ENCODE measurements at regions not wholly inside any gene's neighbourhood (a gene's known extent, or its start where the extent isn't known, plus 50 kb on each side); places are given as distances from the start of the nearest gene placed in this dataset.

DNA sequence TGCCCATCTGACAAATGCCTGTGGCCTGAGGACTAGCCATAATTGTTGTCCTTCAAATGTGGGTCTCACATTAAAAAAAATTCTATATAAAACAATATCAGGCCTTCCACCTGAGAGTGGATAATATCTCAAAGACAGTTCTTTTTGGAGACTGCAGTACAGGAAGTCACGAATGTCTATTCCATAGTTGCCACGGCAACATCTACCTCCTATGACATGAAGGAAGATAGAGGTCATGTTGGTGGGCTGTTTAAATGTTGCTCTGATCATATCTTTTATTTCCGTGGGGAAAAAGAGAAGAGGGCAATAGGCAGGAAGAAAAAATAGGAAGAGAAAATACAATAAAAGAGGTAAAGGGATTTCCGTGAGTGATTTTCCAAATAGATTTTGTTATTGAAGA is 151.8 kb downstream of the ARL6IP6 start:
- Histone ChIP-seq H2AFZ (ENCODE audit: low read length) (no peak overlapping the region), H3K9ac (ENCODE audit: insufficient read depth, low read depth, low read length) (no peak overlapping the region), H3K9me3 (ENCODE audit: low read length) (no peaks in the 10 kb centered on the region), H3K4me2 (ENCODE audit: low read depth, low read length) (no peak overlapping the region), H3K36me3 (replicated peaks in 1 of 2; ENCODE audit: control insufficient read depth in 1 of 2, insufficient read depth in 2 of 2, low read length in 2 of 2) (no peaks in the 10 kb centered on the region), H3K4me1 (ENCODE audit: insufficient read depth, low read length) (no peaks in the 10 kb centered on the region), H3K79me2 (ENCODE audit: insufficient read depth, low read length) (no peaks in the 10 kb centered on the region), H4K20me1 (ENCODE audit: insufficient read depth, low read length) (no peaks in the 10 kb centered on the region), H3K4me3 (replicated peaks in 1 of 3; ENCODE audit: insufficient read depth in 1 of 3, low read depth in 2 of 3, low read length in 3 of 3) (no peak overlapping the region), H3K27ac (ENCODE audit: extremely low read length, insufficient read depth, low read length) (no peak overlapping the region), H3K27me3 (ENCODE audit: control insufficient read depth in 1 of 2, insufficient read depth in 2 of 2, low read length in 2 of 2) (no peaks in the 10 kb centered on the region)
- CTCF ChIA-PET (ENCODE audit: low intra/inter-chr PET ratio, low total read pairs) = no interaction called here
- ATAC-seq (no peak), FAIRE-seq (no peak), DNase-seq (ENCODE audit: low spot score) (no peak)
- no TSS peak for BruUV-seq (replicated peaks)
- no peak for TF ChIP-seq SRY (CRISPR knock-in tag; IDR thresholded peaks at IDR 0.05)
- in situ Hi-C loops (cut with HindIII; ENCODE audit: extremely low pct_ligation_motif_present, low pct_unique_long_range_greater_than_20kb) (no loop called here), intact Hi-C loops (cut with micrococcal nuclease; ENCODE audit: unreplicated experiment) (no loop called here)
- 2% methylated on average over 4 of the region's 4 CpGs for WGBS (ENCODE audit: low lambda C conversion rate)
- POLR2A ChIA-PET = no interaction called here

DNA sequence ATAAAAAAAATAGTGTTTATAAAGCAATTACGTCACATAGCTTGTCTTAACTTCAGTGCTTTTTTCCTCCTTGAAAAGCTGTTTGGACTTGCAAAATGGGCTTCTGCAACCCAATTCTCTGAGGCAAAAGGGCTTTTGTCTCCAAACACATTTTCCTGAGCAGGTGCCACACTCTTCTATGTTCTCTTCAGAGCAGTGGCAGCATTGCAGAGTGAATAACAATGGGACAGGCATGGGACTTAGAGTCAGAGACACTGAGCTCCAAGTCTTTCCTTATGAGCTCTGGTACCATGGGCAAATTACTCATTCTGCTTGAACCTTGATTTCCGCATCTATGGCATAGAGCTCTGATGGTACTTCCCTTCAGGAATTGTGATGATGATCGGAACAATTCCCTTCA is 149.0 kb downstream of the ARL6IP6 start:
- Histone ChIP-seq H3K27me3 (ENCODE audit: control insufficient read depth in 1 of 2, insufficient read depth in 2 of 2, low read length in 2 of 2) (no peaks in the 10 kb centered on the region), H3K36me3 (replicated peaks in 1 of 2; ENCODE audit: control insufficient read depth in 1 of 2, insufficient read depth in 2 of 2, low read length in 2 of 2) (no peaks in the 10 kb centered on the region), H3K79me2 (ENCODE audit: insufficient read depth, low read length) (no peaks in the 10 kb centered on the region), H3K27ac (ENCODE audit: extremely low read length, insufficient read depth, low read length) (no peak overlapping the region), H3K9ac (ENCODE audit: insufficient read depth, low read depth, low read length) (no peak overlapping the region), H2AFZ (ENCODE audit: low read length) (no peak overlapping the region), H3K4me1 (ENCODE audit: insufficient read depth, low read length) (no peaks in the 10 kb centered on the region), H3K9me3 (ENCODE audit: low read length) (peaks cover 22% of the 10 kb centered on the region), H4K20me1 (ENCODE audit: insufficient read depth, low read length) (no peaks in the 10 kb centered on the region), H3K4me3 (replicated peaks in 1 of 3; ENCODE audit: insufficient read depth in 1 of 3, low read depth in 2 of 3, low read length in 3 of 3) (no peak overlapping the region), H3K4me2 (ENCODE audit: low read depth, low read length) (no peak overlapping the region)
- intact Hi-C loops (cut with micrococcal nuclease; ENCODE audit: unreplicated experiment) = no loop called here
- in situ Hi-C loops (cut with HindIII; ENCODE audit: extremely low pct_ligation_motif_present, low pct_unique_long_range_greater_than_20kb) = no loop called here
- BruUV-seq (replicated peaks) = no TSS peak
- TF ChIP-seq CREB1 (IDR thresholded peaks at IDR 0.05) = 0 out of 2 replicates have a peak, but pooled peaks have one; percentile 21
- no peak for TF ChIP-seq CREB1 (CRISPR knock-in tag; IDR thresholded peaks at IDR 0.05)
- peak; percentile 83 for TF ChIP-seq ATF7 (IDR thresholded peaks at IDR 0.05)
- TF ChIP-seq ATF7 (CRISPR knock-in tag; IDR thresholded peaks at IDR 0.05) = no peak
- TF ChIP-seq ADNP (CRISPR knock-in tag; IDR thresholded peaks at IDR 0.05) = no peak
- no peak for DNase-seq (ENCODE audit: low spot score)
- CTCF ChIA-PET (ENCODE audit: low intra/inter-chr PET ratio, low total read pairs) = no interaction called here
- ATAC-seq = no peak
- no peak for FAIRE-seq
- whole genome bisulfite sequencing (ENCODE audit: low lambda C conversion rate) = 66% methylated on average over 3 of the region's 3 CpGs
- POLR2A ChIA-PET = no interaction called here

Measured in HepG2 (cell line).